HepG2 (cell line): ENCODE measurements at regions not wholly inside any gene's neighbourhood (a gene's known extent, or its start where the extent isn't known, plus 50 kb on each side); places are given as distances from the start of the nearest gene placed in this dataset.

Experiments used
- ATAC-seq: fragments of 200-7000 bp; cut with Tn5 transposase; 3 replicates; pipeline ENCODE4 v1.9.1; 2020; ENCODE audit warnings: mild to moderate bottlenecking, moderate library complexity
- BruUV-seq: library from RNA; stranded (reverse); fragments of 400-500 nt; replicated peaks from 2 replicates; lab custom pipeline; 2021; lab: Mats Ljungman, UMichigan
- CTCF ChIA-PET: fragments of 300-600 bp; formaldehyde crosslinking; extraction: SDS; loops from one replicate; lab custom pipeline; 2021; ENCODE audit warnings: low total read pairs, inconsistent platforms, low intra/inter-chr PET ratio; lab: Yijun Ruan, JAX
- POLR2A ChIA-PET: fragments of 350-600 bp; sonication (Branson Sonifier 250); formaldehyde crosslinking; loops from one replicate; lab custom pipeline; 2020; ENCODE audit warnings: antibody characterized with exemption, inconsistent platforms; lab: Yijun Ruan, JAX
- DNase-seq: peaks from one replicate; pipeline ENCODE4 v3.0.0-alpha.2; 2015; ENCODE audit warnings: low spot score
- FAIRE-seq: peaks from 3 replicates; lab custom pipeline; 2011; peaks lifted over from hg19 to GRCh38; lab: Jason Lieb, UNC
- H2AFZ ChIP-seq: one replicate; pipeline ENCODE4 v1.6.1; 2011; ENCODE audit warnings: low read length, inconsistent platforms
- H3K27ac ChIP-seq: fragments of 300-600 bp; 3 replicates; pipeline ENCODE4 v1.8.0; 2011; ENCODE audit warnings: mixed run types, mild to moderate bottlenecking, mixed read lengths, low read length, inconsistent platforms; ENCODE audit not compliant: insufficient read depth; ENCODE audit errors: extremely low read length
- H3K27me3 ChIP-seq, 2 experiments: fragments of 200-600 bp in 1 of 2; 2 replicates in 1 of 2; 3 replicates in 1 of 2; pipeline versions ENCODE4 v1.6.0 to v1.8.0; 2011; ENCODE audit warnings: low read length in 2 of 2, mild to moderate bottlenecking in 2 of 2, moderate library complexity in 2 of 2, inconsistent platforms in 1 of 2; ENCODE audit not compliant: insufficient read depth in 2 of 2, control insufficient read depth in 1 of 2
- H3K36me3 ChIP-seq, 2 experiments: fragments of 200-600 bp in 1 of 2; replicated peaks in 1 of 2; 2 replicates in 1 of 2; 3 replicates in 1 of 2; pipeline versions ENCODE4 v1.5.1 to v1.8.0; 2011; ENCODE audit warnings: low read length in 2 of 2, inconsistent platforms in 1 of 2; ENCODE audit not compliant: insufficient read depth in 2 of 2, control insufficient read depth in 1 of 2
- H3K4me1 ChIP-seq: 2 replicates; pipeline ENCODE4 v1.5.1; 2012; ENCODE audit warnings: low read length, inconsistent platforms; ENCODE audit not compliant: insufficient read depth
- H3K4me2 ChIP-seq: 2 replicates; pipeline ENCODE4 v1.6.0; 2011; ENCODE audit warnings: low read depth, low read length, inconsistent platforms
- H3K4me3 ChIP-seq, 3 experiments: fragments of 200-600 bp in 1 of 3; sonication (generic), shearing (Covaris generic) in 1 of 3; replicated peaks in 1 of 3; 2 replicates each; pipeline ENCODE4 v1.5.1; 2011 to 2016; ENCODE audit warnings: low read length in 3 of 3, inconsistent platforms in 2 of 3, low read depth in 2 of 3, mild to moderate bottlenecking in 2 of 3, control low read depth in 1 of 3, mixed read lengths in 1 of 3; ENCODE audit not compliant: insufficient read depth in 1 of 3
- H3K79me2 ChIP-seq: one replicate; pipeline ENCODE4 v1.6.1; 2011; ENCODE audit warnings: low read length, inconsistent platforms; ENCODE audit not compliant: insufficient read depth
- H3K9ac ChIP-seq: 2 replicates; pipeline ENCODE4 v1.6.0; 2011; ENCODE audit warnings: mild to moderate bottlenecking, low read depth, low read length, inconsistent platforms; ENCODE audit not compliant: insufficient read depth
- H3K9me3 ChIP-seq: 2 replicates; pipeline ENCODE4 v1.5.1; 2012; ENCODE audit warnings: mild to moderate bottlenecking, low read length
- H4K20me1 ChIP-seq: 2 replicates; pipeline ENCODE4 v1.6.0; 2011; ENCODE audit warnings: inconsistent platforms, mild to moderate bottlenecking, low read length, moderate library complexity; ENCODE audit not compliant: insufficient read depth
- LBX2 ChIP-seq: sonication (generic); formaldehyde crosslinking; IDR thresholded peaks from 2 replicates; pipeline ENCODE4 v1.5.0; 2020; ENCODE audit warnings: missing genetic modification reagents, mild to moderate bottlenecking, borderline replicate concordance
- SRSF1 ChIP-seq: fragments of 200-400 bp; formaldehyde crosslinking; optimal IDR thresholded peaks from 2 replicates; pipeline ENCODE3; 2017; ENCODE audit warnings: mild to moderate bottlenecking, low read depth, low read length, moderate library complexity
- ZBED4 ChIP-seq: sonication (generic); formaldehyde crosslinking; IDR thresholded peaks from 2 replicates; pipeline ENCODE4 v1.4.0; 2020; ENCODE audit warnings: missing genetic modification reagents, borderline replicate concordance
- WGBS: methylation state at CpG from one replicate; pipeline ENCODE4 v1.1.6; 2017; ENCODE audit warnings: low lambda C conversion rate; 5-methylcytosine and 5-hydroxymethylcytosine counted together
- in situ Hi-C: cut with HindIII; loops from 2 replicates; pipeline ENCODE4 v1.10.0; 2017; ENCODE audit warnings: low pct_unique_long_range_greater_than_20kb; ENCODE audit not compliant: extremely low pct_ligation_motif_present
- intact Hi-C: fragments of 100-400 bp; cut with micrococcal nuclease; formaldehyde crosslinking; loops from one replicate; pipeline ENCODE4 v1.10.0; 2022; ENCODE audit not compliant: unreplicated experiment

DNA sequence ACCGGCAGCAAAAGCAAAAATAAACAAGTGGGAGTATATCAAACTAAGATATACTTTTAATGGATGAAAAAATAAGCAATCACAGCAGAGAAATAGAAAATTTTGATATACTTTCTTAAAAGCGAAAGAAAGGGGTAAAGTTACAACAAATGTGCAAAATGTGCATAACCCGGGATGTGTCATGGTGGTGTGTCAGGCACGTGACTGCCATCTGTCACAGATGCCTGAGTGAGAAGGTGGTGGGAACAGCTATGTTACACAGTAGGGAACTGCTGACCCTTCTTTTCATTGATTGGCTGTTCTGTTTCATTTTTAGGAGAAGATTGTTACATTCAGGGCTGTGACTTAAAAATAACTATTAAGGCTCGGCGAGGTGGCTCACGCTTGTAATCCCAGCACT lies 168.1 kb upstream of the PELI2 start:
- no peak overlapping the region for H3K4me2 ChIP-seq
- no peak overlapping the region for H3K4me3 ChIP-seq
- H3K9ac ChIP-seq = no peak overlapping the region
- no peak for TF ChIP-seq SRSF1
- no peak for TF ChIP-seq LBX2 (CRISPR knock-in tag)
- TF ChIP-seq ZBED4 = no peak
- H3K36me3 ChIP-seq = no peaks in the 10 kb centered on the region
- H3K27me3 ChIP-seq = no peaks in the 10 kb centered on the region
- H2AFZ ChIP-seq = no peak overlapping the region
- H3K79me2 ChIP-seq = no peaks in the 10 kb centered on the region
- DNase-seq (no peak), FAIRE-seq (no peak), ATAC-seq (no peak)
- no peaks in the 10 kb centered on the region for H3K4me1 ChIP-seq
- H3K27ac ChIP-seq = no peak overlapping the region
- intact Hi-C loops (no loop called here), in situ Hi-C loops (no loop called here)
- POLR2A ChIA-PET = no interaction called here
- WGBS = 56% methylated on average over 7 of the region's 7 CpGs
- no TSS peak for BruUV-seq
- CTCF ChIA-PET = no interaction called here
- H4K20me1 ChIP-seq = no peaks in the 10 kb centered on the region
- H3K9me3 ChIP-seq = no peaks in the 10 kb centered on the region
